HK-2 (cell line): ENCODE measurements at regions not wholly inside any gene's neighbourhood (a gene's known extent, or its start where the extent isn't known, plus 50 kb on each side); places are given as distances from the start of the nearest gene placed in this dataset.

Experiments used
- DNase-seq: peaks from one replicate; pipeline ENCODE4 v3.0.0-alpha.2; 2018; ENCODE audit not compliant: unreplicated experiment

DNA sequence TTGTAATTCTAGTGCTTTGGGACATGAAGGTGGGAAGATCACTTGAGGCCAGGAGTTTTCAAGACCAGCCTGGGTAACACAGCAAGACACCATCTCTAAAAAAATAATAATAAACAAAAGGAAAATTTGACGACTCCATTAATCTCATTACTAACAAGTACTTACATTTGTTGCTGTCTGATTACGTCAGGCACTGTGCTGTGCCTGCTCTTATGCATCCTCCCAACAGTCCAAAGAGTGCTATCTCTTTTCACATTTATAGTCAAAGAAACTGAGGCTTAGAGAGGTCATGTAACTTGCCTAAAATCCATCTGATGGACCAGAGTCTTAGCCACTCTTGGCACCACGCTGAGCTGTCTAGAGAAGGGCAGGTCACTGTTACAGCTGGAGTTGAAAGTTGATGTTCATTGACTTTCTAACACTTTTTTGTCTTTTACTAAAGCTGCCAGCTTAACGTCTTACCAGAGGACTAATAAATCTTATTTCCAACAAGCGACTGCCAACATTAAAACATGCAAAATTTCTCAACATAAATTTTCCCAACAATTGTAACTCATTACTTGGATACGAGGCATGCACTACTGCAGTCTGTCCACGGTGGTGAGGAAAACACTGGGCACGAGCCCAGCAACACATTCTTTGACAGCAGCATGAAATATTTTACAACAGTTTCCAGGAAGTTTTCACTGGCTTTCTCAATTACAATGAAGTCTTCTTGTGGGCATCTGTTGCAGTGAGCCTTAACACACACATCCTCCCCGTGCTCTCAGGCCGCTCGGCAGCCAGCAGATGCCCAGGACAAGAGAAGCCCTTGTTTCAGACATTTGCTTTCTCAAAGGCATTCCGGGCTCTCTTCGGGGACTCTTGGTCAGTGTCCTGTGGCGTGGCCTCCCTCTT lies 262.9 kb upstream of the PROX1 start:
- no peak for DNase-seq

- no peak for DNase-seq
Observed at GRCh38 chr1:213727853-213728592, 259.8 kb upstream of the PROX1 start.

- DNase-seq = no peak
Observed at GRCh38 chr1:213728593-213729536, 258.9 kb upstream of the PROX1 start.

DNA sequence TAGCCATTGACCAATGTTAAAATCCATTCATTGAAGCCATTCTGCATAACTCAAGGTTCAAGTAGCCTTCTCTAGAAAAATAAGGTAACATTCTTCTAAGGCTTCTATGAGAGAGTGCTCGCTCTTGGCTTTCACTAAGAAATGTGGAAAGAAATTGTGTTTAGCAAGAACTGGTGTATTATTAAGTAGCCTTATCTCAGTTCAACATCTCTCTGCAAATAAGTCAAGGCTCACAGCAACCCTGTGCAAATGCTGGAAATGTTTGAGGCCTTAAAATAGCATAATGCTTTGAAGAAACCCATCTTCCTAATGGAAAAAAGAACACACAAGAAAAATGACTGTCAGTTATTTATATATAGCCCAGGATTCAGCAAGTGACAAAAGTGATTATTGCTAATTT lies 254.1 kb upstream of the PROX1 start:
- no peak for DNase-seq

DNA sequence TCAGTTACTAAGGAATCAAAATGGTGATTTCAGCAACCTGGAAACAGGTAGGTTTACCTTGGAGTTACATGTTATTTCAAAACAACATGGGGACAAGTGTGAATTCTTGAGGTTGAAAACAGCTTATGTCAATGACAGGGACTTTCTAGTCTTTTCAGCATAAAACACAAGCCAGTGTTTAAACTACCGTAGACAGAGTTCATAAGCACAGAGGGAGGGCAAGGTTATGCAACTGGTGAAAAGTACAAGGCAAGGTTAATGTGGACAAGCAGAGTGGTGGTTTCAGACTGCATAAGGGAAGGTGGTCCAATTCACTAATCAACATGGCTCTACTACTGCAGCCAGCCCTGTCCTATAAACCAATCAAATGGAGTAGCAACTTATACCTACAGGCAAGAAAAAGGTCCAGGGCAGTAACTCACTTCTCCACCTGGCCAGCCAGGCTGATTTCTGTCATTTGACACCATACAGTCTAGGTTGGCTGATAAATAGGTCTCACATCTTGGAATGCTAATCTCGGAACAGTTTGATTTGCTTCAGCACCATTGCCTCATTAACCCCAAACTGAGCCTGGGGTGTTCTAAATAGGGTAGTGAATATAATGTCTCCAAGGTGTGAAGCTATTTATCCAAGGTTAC lies 250.3 kb upstream of the PROX1 start:
- no peak for DNase-seq

GRCh38 chr1:213738658-213739057 lies 249.1 kb upstream of the PROX1 start:
- DNase-seq = no peak

GRCh38 chr1:213742992-213743391 lies 244.8 kb upstream of the PROX1 start:
- no peak for DNase-seq

- no peak for DNase-seq
Observed at GRCh38 chr1:213744780-213745179, 243.0 kb upstream of the PROX1 start.

GRCh38 chr1:213745451-213745850 lies 242.3 kb upstream of the PROX1 start:
- no peak for DNase-seq

- DNase-seq = no peak
Observed at GRCh38 chr1:213749558-213749957, 238.2 kb upstream of the PROX1 start.

DNA sequence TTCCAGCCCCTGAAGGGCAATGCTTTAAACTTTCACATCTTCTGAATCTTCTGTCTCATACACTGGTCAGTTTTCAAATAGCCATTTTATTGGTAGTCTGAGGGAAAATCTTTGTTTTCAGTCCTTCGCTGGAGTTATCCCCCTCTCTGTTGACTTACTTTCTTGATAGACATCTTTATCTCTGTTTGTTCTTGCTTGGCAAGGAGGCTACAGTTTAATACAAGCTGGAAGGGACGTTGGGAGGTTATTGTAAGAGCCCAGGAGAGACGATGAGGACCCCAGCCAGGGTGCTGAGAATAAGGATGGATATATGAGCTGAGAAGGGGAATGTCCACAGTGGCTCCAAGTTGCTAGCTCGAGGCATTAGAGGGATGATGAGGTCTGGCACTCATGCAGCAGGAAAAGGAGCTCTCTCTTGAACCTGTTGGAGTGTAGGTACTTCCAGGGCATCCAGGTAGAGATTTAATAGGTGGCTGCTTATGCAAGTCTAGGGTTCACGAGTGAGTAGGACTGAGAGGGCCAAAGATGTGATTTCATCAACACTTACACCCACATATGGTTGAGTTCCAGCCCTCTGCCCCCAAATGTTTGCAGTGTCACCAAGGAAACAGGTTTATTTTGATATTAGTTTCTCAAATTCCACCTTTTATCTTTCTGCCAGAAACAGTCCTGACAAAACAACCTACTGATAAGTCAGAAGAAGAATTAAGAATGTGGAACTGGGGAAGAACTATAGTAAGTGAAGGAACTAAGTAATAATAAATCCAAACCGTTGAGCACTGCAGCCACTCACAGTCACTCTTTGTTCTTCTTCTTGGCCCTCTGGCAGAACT lies 237.3 kb upstream of the PROX1 start:
- no peak for DNase-seq

DNA sequence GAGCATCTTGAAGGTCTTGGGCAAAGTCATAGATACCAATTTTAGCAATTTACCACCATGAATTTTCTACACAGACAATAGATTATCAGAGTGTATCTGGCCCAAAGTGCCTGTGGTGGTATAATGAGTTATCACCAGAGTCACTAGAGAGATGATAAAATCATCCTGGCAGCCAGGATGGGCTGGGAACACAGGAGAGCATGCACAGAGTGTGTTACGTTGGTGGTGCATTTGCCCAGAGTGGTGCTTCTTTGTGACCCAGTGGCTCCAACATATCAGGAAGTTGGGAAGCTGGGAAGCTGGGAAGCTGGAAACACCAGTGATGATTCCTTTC lies 236.7 kb upstream of the PROX1 start:
- DNase-seq = no peak

DNA sequence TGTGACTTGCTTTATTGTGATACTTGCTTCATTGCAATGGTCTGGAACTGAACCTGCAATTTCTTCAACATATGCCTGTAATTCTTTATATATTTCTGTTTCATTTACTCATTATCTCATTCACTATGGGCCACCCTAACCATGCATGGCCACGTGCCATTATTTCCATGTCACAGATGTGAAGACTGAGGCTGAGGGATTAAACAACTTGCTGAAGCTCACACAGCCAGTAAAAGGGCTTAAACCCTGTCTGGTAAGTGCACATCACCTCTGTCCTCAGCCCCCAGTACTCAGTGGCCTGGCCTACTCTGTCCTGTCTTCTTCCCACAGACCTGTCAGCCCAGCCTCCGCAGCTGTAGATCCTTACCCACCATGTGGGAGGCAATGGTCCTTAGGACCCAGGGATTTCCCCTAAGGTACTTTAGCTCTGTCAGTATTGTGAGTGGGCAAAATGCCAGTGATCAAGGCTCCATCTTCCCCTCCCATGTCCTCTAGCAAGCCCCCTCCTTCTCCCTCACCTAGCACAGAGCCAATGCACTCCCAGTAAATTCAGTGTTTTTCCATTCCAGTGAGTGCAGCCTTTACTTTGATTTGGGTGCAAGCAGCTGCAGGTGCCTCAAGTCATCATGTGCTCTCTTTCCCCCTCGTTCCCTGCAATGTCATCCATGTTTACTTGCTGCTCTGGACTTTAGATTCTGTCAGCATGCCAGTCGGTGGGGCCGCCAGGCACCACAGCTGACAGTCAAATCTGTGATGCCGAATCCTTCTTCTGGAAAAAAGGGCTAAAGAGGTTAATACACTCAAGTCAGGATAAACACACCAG lies 228.2 kb upstream of the PROX1 start:
- DNase-seq = no peak

DNA sequence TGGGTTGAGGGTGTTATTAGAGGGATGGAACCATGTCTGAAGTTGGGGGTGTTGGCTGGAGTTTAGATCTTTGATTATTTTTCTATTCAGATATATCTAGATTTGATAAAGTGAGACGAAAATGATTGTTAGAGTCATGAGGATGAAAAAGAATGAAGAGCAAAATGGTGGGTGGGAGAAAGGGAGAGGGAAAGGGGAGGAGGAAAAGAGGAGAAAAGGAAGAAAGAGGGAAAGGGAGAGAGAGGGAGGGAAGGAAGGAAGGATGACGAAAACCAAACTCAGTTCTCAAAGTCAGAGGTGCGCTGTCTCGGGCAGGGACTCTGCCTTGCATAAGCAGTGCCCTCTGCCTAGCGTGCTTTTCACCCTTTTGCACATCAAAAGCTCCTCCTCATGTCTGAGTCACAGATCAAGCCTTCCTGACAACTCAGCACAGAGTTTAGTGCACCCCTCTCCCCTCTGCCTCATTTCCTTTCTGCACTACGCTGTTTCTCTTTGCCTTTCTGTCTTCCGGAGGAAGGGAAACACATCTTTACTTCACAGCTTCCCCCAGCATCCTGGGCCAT lies 225.8 kb upstream of the PROX1 start:
- DNase-seq = no peak

GRCh38 chr1:213767683-213768082 lies 220.1 kb upstream of the PROX1 start:
- DNase-seq = no peak

GRCh38 chr1:213772128-213773063 lies 215.4 kb upstream of the PROX1 start:
- DNase-seq = no peak

DNA sequence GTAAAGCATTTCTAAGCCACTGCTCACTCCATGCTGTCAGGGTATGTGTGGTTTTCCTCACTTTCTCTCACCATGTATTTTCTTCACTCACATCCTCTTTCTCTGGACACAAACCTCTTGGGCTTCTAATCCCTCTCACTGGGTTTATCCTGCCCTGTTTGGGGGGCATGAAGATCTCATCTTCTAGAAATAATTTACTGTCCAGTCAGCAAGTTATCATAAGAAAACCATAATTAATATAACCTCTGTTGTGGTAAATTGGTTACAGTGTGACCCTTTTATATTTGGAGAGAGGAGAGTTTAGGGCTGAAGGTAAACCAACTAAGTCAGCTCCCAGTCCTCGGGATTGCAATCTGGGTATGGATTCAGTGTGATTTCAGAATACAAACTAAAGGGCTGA lies 213.8 kb upstream of the PROX1 start:
- no peak for DNase-seq

DNA sequence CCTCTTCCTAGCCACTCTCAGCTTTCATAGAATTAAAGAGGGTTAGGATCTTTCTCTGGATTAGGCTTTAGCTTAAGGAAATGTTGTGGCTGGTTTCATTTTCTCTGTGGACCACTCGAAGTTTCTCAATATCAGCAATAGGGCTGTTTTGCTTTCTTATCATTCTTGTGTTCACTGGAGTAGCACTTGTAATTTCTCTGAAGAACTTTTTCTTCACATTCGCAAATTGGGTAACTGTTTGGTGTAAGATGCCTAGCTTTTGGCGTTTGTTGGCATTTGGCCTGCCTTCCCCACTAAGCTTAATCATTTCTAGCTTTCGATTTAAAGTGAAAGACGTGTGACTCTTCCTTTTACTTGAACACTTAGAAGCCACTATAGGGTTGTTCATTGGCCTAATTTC lies 210.8 kb upstream of the PROX1 start:
- DNase-seq = no peak
